OCI-LY7 (cell line): ENCODE measurements at regions not wholly inside any gene's neighbourhood (a gene's known extent, or its start where the extent isn't known, plus 50 kb on each side); places are given as distances from the start of the nearest gene placed in this dataset.

Source experiments
- CTCF ChIP-seq: fragments of 200-600 bp; sonication (generic); conservative IDR thresholded peaks from 2 replicates; pipeline ENCODE4 v1.5.1; 2014; ENCODE audit warnings: mild to moderate bottlenecking, antibody characterized with exemption, low read length, moderate library complexity, mixed read lengths
- EZH2phosphoT487 ChIP-seq: fragments of 200-600 bp; sonication (generic); IDR thresholded peaks from 2 replicates; pipeline ENCODE4 v1.6.1; 2018; ENCODE audit warnings: low read depth, borderline replicate concordance, mild to moderate bottlenecking, mixed run types, antibody characterized with exemption, low read length, moderate library complexity, mixed read lengths

- TF ChIP-seq CTCF (no peak), EZH2phosphoT487 (no peak)
Measured at GRCh38 chr9:109860521-109860920, 80.5 kb downstream of the PALM2AKAP2 start.
